ENCODE measurements at regions not wholly inside any gene's neighbourhood (a gene's known extent, or its start where the extent isn't known, plus 50 kb on each side); places are given as distances from the start of the nearest gene placed in this dataset.
A peak's percentile ranks its signal among the peaks of the same experiment; 100 is the strongest.
"Not testable (repeated sequence)": the region's sequence is repeated elsewhere in the genome, so short reads cannot be mapped to it uniquely, and the experiment has no call there.

- no peak for DNase-seq (ENCODE audit: low read depth)
These were observed 293.9 kb downstream of the TUSC7 start for GRCh38 chr3:117003501-117003900.

- DNase-seq (ENCODE audit: low read depth): no peak
These were observed 295.7 kb downstream of the TUSC7 start for GRCh38 chr3:117005274-117005673.

- DNase-seq (ENCODE audit: low read depth): no peak
These were observed 296.4 kb downstream of the TUSC7 start for GRCh38 chr3:117005911-117006522.

DNA sequence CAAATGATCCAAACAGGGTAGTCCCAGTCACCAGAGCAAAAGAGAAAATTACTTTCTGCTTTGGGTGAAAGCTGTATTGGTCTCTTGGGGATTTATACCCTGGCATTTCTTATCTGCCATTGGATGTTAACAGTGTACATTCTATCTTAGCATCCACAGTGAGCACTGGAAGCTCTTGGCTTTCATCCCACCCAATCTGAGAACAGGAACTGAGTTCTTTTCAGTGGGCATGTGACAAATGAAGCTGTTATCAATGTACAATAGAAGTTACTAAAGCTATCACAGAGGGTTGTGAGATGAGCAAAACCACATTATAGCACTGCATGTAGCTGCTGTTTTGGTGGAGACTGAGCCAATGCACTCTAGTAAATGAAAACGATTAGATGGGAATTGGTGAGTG, 300.7 kb downstream of the TUSC7 start:
- no peak for DNase-seq (ENCODE audit: low read depth)

- DNase-seq (ENCODE audit: low read depth): peak; percentile 76
These were observed 302.2 kb downstream of the TUSC7 start for GRCh38 chr3:117011687-117012250.

- no peak for DNase-seq (ENCODE audit: low read depth)
These were observed 306.8 kb downstream of the TUSC7 start for GRCh38 chr3:117016378-117016777.

DNA sequence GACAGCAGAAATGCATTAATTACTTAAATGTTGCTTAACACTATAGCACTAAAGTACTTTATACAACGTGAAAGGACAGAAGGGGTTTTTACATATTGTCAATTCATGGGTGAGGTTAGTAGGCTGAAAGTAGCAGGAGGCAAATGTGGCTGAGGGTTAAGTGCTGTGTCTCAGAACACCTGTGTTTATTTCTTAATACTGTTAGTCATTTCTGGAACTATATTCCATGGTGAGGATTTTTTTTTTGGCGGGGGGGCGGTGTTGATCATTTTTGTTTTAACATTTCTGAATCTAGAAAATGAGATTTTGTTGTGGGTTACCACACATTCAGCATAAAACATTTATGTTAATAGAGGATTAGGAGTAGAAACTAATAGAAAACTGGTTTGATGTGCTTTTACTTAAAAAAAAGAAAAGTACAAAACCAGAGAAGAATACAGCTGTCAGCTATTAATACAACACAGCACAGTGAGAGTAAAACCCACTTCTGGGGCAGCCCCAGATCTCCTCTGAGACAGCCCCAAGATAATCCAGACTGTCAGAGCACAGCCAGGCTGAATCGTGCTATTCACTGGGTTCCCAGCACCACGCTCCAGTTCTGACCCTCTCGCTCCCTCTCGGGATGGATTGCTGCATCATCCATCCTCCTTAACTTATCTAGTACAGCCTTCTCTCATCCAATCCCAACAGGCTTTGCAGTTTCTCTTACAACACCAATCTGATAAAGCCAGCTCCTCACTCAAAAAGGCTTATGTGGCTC, 307.7 kb downstream of the TUSC7 start:
- no peak for DNase-seq (ENCODE audit: low read depth)

- no peak for DNase-seq (ENCODE audit: low read depth)
These were observed 309.1 kb downstream of the TUSC7 start for GRCh38 chr3:117018655-117019054.

GRCh38 chr3:117019082-117019713, 309.6 kb downstream of the TUSC7 start:
- DNase-seq (ENCODE audit: low read depth): peak; percentile 56

DNA sequence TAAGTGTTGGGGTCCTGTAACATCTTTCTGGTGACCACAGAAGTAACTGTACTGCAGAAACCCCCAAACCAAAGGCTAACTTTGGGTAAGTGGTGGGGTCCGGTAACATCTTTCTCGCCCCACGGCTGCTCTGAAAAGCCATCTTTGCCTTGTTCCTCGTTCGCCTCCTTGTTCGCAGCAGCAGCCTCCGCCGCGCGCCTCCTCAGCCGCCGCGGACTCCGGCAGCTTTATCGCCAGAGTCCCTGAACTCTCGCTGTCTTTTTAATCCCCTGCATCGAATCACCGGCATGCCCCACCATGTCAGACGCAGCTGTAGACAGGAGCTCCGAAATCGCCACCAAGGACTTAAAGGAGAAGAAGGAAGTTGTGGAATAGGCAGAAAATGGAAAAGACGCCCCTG, 316.8 kb downstream of the TUSC7 start:
- no peak for DNase-seq (ENCODE audit: low read depth)

- no peak for DNase-seq (ENCODE audit: low read depth)
These were observed 326.2 kb downstream of the TUSC7 start for GRCh38 chr3:117035745-117036144.

GRCh38 chr3:117036259-117036799, 326.8 kb downstream of the TUSC7 start:
- peak; percentile 82 for DNase-seq (ENCODE audit: low read depth)

- DNase-seq (ENCODE audit: low read depth): no peak
These were observed 335.6 kb downstream of the TUSC7 start for GRCh38 chr3:117045143-117045542.

DNA sequence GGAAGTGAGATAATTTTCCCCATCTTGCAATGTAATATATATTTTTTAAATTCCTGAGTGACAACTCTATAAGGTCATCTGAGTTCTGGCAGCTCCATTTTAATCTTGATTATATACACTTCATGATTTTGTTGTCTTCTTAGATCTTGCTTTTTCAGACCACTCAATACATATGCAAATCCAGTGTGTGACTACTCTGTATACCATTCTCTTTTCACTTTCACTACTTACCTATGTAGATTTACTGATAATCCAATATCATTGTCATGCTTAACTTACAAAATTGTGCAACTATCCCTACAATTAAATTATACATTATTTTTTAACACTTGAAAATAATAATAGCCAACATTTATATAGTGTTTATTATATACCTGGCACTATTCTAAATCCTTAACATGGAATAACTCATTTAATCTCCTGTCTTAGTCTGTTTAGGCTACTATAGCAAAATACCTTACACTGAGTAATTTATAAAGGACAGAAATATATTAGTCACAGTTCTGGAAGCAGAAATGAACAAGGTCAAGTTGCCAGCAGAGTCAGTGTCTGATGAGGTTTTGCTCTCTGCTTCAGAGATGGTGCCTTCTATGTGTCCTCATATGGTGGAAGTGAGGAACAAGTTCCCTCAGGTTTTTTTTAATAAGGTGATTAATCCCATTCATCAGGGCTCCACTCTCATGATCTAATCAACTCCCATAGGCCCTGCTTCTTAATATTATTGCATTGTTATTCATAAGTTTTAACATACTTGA, 338.5 kb downstream of the TUSC7 start:
- DNase-seq (ENCODE audit: low read depth): peak; percentile 11

- DNase-seq (ENCODE audit: low read depth): peak; percentile 36
These were observed 342.8 kb downstream of the TUSC7 start for GRCh38 chr3:117052395-117052794.

GRCh38 chr3:117054556-117054955, 345.0 kb downstream of the TUSC7 start:
- no peak for DNase-seq (ENCODE audit: low read depth)

- not testable (repeated sequence) for DNase-seq (ENCODE audit: low read depth)
These were observed 347.4 kb downstream of the TUSC7 start for GRCh38 chr3:117056946-117057345.

DNA sequence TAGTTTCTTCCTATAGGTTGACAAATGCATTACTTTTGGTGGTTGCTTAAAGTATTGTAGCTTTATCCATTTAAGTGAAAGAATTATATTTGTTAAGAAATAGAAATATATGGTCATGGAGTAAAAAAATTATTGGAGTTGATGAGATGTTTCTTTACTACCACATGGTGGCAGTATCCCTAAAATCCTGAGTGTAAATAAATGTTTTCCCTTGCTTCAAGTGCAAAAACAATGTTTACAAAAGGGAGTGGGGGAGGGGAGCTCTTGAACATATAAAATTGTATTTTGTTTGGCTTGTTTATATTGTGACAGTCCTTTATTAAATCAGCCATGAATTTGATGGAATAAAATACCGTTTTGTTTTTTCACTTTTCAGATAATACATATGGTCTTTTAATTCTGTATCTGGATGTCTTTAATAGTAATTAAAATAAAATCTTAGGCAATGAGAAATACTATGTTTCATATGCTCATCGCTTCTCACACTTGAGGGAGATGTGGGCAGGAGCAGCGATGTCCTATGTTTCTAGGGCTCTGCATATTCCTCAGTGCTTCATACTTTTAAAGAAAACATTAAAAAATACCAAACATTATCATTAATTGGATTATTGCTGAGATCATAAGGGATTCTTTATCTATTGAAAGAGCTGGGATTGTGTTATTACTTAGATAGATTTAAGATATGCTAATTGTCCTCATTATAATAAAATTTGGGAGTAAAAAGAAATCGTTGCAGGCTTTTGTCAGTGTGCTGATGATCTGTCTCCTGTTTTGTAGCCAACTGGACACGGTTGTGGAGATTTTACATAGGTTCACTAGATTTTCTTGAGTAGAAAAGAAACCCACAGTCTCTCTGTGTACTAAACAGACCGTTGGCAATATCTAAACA, 349.7 kb downstream of the TUSC7 start:
- no peak for DNase-seq (ENCODE audit: low read depth)

- DNase-seq (ENCODE audit: low read depth): no peak
These were observed 350.3 kb downstream of the TUSC7 start for GRCh38 chr3:117059956-117060270.

GRCh38 chr3:117063930-117064329, 354.4 kb downstream of the TUSC7 start:
- peak; percentile 64 for DNase-seq (ENCODE audit: low read depth)

DNA sequence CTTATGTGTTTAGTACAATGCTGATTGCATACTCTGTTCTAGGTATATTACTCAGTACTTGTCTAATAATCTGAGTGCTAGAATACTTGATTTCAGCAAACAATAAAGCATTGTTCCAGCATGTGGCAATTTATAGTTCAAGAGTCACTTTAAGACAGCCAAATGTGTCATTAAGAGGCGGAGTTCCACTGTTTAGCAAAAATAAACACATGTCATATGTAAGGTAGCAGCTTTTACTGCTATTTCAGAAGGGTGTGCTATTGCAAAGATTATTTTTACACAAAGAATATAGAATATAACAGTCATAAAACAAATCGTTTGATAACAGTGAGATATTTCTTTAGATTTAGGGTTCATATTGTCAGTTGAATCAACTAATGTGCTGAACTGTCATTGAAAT, 358.7 kb downstream of the TUSC7 start:
- no peak for DNase-seq (ENCODE audit: low read depth)
